ENCODE measurements at regions not wholly inside any gene's neighbourhood (a gene's known extent, or its start where the extent isn't known, plus 50 kb on each side); places are given as distances from the start of the nearest gene placed in this dataset. TPM values are rescaled to one million over a fixed set of nuclear protein-coding genes. Genes with fewer than 3 reads are reported as not detected.

DNA sequence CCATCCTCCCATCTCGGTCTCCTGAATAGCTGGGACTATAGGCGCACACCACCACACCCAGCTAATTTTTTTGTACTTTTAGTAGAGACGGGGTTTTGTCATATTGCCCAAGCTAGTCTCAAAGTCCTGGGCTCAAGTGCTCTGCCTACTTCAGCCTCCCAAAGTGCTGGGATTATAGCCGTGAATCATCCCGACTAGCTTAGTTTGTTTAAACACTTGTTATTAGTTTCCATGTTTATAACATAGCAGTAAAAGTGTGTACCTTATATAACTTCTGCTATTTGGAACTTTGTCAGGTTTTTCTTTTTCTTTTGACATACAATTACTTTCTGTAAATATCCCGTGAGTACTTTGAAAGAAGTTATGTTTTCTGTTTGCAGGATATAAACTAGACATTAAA lies 60.6 kb upstream of the C1orf21 start:
- Histone ChIP-seq H3K4me3 (no peak overlapping the region), H3K9me3 (no peaks in the 10 kb centered on the region), H3K27ac (no peak overlapping the region), H3K36me3 (no peaks in the 10 kb centered on the region), H3K4me1 (no peaks in the 10 kb centered on the region), H3K27me3 (no peaks in the 10 kb centered on the region)
- intact Hi-C loops (cut with DNase I), result no loop called here
- no peak for DNase-seq (ENCODE audit: extremely low spot score in 2 of 2)
- TF ChIP-seq, protein P1, sequence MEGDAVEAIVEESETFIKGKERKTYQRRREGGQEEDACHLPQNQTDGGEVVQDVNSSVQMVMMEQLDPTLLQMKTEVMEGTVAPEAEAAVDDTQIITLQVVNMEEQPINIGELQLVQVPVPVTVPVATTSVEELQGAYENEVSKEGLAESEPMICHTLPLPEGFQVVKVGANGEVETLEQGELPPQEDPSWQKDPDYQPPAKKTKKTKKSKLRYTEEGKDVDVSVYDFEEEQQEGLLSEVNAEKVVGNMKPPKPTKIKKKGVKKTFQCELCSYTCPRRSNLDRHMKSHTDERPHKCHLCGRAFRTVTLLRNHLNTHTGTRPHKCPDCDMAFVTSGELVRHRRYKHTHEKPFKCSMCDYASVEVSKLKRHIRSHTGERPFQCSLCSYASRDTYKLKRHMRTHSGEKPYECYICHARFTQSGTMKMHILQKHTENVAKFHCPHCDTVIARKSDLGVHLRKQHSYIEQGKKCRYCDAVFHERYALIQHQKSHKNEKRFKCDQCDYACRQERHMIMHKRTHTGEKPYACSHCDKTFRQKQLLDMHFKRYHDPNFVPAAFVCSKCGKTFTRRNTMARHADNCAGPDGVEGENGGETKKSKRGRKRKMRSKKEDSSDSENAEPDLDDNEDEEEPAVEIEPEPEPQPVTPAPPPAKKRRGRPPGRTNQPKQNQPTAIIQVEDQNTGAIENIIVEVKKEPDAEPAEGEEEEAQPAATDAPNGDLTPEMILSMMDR (IDR thresholded peaks at IDR 0.05), result no peak
- TF ChIP-seq POLR2A (IDR thresholded peaks at IDR 0.05), result no peak
- no peak for TF ChIP-seq POLR2AphosphoS5 (IDR thresholded peaks at IDR 0.05; ENCODE audit: insufficient read depth in 1 of 2, low read depth in 1 of 2)

DNA sequence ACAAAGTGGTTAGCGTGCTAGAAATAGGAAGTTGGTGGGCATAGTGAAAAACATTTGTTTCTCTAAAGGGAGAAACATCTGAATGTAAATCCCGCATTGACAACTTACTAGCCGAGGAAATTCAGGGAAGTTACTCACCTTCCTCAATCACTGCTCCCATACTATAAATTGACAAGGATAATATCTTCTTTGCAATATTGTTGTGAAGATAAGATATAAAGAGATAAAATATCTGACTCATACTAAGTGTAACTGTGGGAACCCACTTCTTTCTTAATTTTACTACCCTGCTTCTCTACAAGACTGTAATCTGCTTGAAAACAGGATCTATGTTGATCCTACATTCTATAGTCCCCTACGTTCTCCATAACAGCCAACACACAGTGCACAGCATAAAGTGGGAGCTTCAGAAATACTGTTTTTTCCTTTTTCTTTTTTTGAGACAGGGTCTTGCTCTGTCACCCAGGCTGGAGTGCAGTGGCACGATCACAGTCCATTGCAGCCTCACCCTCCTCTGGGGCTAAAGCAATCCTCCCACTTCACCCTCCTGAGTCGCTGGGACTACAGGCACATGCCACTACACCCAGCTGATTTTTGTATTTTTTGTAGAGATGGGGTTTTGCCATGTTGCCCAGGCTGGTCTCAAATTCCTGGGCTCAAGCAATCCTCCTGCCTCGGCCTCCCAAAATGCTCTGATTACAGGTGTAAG lies 57.4 kb upstream of the C1orf21 start:
- H3K4me3 ChIP-seq, result no peak overlapping the region
- no peaks in the 10 kb centered on the region for H3K36me3 ChIP-seq
- H3K9me3 ChIP-seq, result no peaks in the 10 kb centered on the region
- no peak overlapping the region for H3K27ac ChIP-seq
- no peaks in the 10 kb centered on the region for H3K27me3 ChIP-seq
- TF ChIP-seq, protein P1 (IDR thresholded peaks at IDR 0.05), result no peak
- TF ChIP-seq POLR2A (IDR thresholded peaks at IDR 0.05), result no peak
- no peak for TF ChIP-seq POLR2AphosphoS5 (IDR thresholded peaks at IDR 0.05; ENCODE audit: insufficient read depth in 1 of 2, low read depth in 1 of 2)
- intact Hi-C loops (cut with DNase I), result no loop called here
- no peak for DNase-seq (ENCODE audit: extremely low spot score in 2 of 2)
- no peaks in the 10 kb centered on the region for H3K4me1 ChIP-seq

DNA sequence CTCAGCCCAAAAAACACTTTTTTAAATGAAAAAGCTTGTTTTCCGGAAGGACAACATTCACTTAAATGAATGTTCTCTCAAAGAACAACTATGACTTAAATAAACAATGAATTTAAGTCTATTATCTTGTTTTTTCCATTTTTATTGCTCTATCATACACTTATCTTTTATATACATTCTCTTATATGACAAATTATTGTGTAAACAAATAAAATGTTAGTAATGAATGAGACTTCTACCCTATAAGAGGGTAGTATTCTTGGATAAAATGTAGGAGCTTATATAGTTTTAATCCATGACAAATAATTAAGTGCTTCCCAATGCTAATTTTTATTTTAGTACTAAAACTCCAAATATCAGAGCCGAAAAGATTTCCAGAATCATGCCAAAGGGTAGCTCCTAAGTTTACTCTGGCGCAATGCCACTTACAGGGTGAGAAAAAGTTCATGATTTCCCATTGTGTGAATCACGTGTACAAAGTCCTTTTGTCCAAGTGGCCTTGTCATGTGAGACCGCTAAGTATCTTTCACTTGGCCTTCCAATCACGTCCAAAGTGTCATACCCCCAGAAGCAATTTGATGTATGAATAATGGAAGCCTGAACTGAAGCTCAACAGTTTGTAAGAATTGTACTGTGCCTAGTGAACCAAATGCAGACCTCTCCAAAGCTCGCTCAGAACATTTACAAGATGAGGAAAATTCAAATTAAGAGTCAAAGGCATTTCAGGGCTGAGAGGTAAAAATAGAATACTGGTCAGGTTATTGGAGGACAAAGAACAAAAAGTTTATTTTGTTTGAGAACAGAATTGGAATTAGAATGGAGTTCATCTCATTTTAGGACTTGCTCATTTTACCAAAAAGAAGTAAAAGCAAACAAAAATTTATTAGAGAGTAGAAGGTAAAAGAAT lies 56.6 kb upstream of the C1orf21 start:
- Histone ChIP-seq H3K36me3 (no peaks in the 10 kb centered on the region), H3K9me3 (no peaks in the 10 kb centered on the region), H3K27ac (no peak overlapping the region), H3K27me3 (no peaks in the 10 kb centered on the region), H3K4me3 (no peak overlapping the region), H3K4me1 (no peaks in the 10 kb centered on the region)
- intact Hi-C loops (cut with DNase I), result no loop called here
- no peak for DNase-seq (ENCODE audit: extremely low spot score in 2 of 2)
- no peak for TF ChIP-seq POLR2A (IDR thresholded peaks at IDR 0.05)
- TF ChIP-seq POLR2AphosphoS5 (IDR thresholded peaks at IDR 0.05; ENCODE audit: insufficient read depth in 1 of 2, low read depth in 1 of 2), result peak in 1 of 2 donors; percentile 24

DNA sequence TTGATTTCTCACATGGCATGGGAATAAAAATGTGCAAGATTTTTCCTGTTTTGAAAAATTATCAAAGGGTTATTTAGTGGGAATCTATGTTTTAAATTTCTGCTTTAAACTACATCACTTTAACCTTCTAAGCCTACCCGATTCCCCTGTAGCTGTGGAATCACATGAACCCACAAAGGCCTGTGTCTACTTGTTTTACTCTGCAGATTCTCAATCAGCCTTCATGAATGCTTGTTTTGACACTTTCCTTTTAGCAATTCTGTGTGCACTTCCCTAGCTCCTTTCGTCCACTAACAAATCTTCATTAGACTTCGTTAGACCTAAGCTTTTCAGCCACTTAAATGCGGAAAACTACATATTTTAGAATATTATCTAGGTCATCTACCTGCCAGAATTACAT lies 56.0 kb upstream of the C1orf21 start:
- Histone ChIP-seq H3K9me3 (no peaks in the 10 kb centered on the region), H3K27ac (no peak overlapping the region), H3K27me3 (no peaks in the 10 kb centered on the region), H3K36me3 (no peaks in the 10 kb centered on the region), H3K4me1 (no peaks in the 10 kb centered on the region), H3K4me3 (no peak overlapping the region)
- DNase-seq (ENCODE audit: extremely low spot score in 2 of 2), result no peak
- intact Hi-C loops (cut with DNase I), result no loop called here
- TF ChIP-seq, protein P1 (IDR thresholded peaks at IDR 0.05), result no peak
- TF ChIP-seq POLR2AphosphoS5 (IDR thresholded peaks at IDR 0.05; ENCODE audit: insufficient read depth in 1 of 2, low read depth in 1 of 2), result no peak
- TF ChIP-seq POLR2A (IDR thresholded peaks at IDR 0.05), result no peak

Small RNA genes lying in the stretch of these regions (small RNA-seq; reads per million reads assigned to genes)
- not detected for gene RF00019

Data from vagina (tissue), 2 donors.